ENCODE measurements at regions not wholly inside any gene's neighbourhood (a gene's known extent, or its start where the extent isn't known, plus 50 kb on each side); places are given as distances from the start of the nearest gene placed in this dataset.

DNA sequence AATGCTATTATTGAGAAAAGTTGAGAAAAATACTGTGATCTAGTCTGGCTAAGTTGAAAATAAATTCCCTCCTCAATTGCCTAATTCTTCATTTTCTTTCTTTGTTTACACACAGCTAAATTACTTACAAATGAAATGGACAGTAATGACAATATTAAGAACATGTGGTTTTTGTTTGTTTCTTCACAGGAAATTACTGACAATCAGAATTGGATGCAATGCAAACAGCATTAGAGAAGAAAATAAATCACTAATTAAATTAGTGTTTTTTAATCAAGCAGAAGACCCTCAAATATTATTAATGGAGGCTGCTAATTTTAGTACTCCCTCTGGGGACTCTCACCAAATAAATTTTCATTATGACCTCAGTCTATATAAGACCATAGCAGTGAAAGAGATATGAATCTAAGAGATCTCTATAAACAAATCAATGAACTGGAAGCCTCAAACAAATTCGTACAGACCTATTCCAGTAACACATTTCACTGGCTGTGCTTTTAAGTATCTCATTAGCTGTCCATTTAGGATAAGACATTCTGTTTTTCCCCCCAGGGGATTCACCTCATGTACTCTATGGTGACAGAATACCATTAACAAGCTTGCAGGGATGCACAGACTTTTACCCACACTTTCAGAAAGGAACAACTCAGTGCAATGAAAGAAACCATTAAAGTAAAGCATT is 202.0 kb upstream of the DGKB start:
- Histone ChIP-seq H3K36me3 (ENCODE audit: insufficient read depth, low read length) (no peaks in the 10 kb centered on the region), H4K20me1 (ENCODE audit: insufficient read depth, low read length) (no peaks in the 10 kb centered on the region), H3K9me2 (ENCODE audit: insufficient read depth, low read length) (no peaks in the 10 kb centered on the region), H3K4me2 (ENCODE audit: low read length) (no peak overlapping the region), H2AFZ (ENCODE audit: low read length) (no peak overlapping the region), H3K27ac (ENCODE audit: low read depth, low read length, poor library complexity, severe bottlenecking) (no peak overlapping the region), H3K79me2 (ENCODE audit: insufficient read depth, low read depth, low read length) (no peaks in the 10 kb centered on the region), H3K4me3 (ENCODE audit: low read depth, low read length, poor library complexity, severe bottlenecking) (no peak overlapping the region), H3K4me1 (ENCODE audit: insufficient read depth, low read length, poor library complexity, severe bottlenecking) (no peaks in the 10 kb centered on the region), H3K9me3 (ENCODE audit: low read length) (no peaks in the 10 kb centered on the region)
- DNase-seq (ENCODE audit: low spot score): no peak
- TF ChIP-seq EZH2phosphoT487 (IDR thresholded peaks at IDR 0.05; ENCODE audit: borderline replicate concordance, low read depth, low read length) (no peak), CTCF (conservative IDR thresholded peaks at IDR 0.05; ENCODE audit: low read length) (no peak)
- POLR2A ChIA-PET: no interaction called here
- CTCF ChIA-PET (ENCODE audit: unreplicated experiment): no interaction called here
- intact Hi-C loops (cut with micrococcal nuclease; ENCODE audit: unreplicated experiment): no loop called here
- no TSS peak for BruUV-seq (replicated peaks)

- intact Hi-C loops (cut with micrococcal nuclease; ENCODE audit: unreplicated experiment): no loop called here
- H3K9me3 ChIP-seq (ENCODE audit: low read length): no peaks in the 10 kb centered on the region
- H3K4me3 ChIP-seq (ENCODE audit: low read depth, low read length, poor library complexity, severe bottlenecking): no peak overlapping the region
- no peaks in the 10 kb centered on the region for H3K36me3 ChIP-seq (ENCODE audit: insufficient read depth, low read length)
- H3K4me1 ChIP-seq (ENCODE audit: insufficient read depth, low read length, poor library complexity, severe bottlenecking): no peaks in the 10 kb centered on the region
- H2AFZ ChIP-seq (ENCODE audit: low read length): no peak overlapping the region
- H3K4me2 ChIP-seq (ENCODE audit: low read length): no peak overlapping the region
- ChIA-PET POLR2A (interaction anchor here (0.8 to 1.0 kb wide), 2 partner anchors 12 kb away, joined by 3 read pairs; no protein-coding TSS in a partner anchor), CTCF (ENCODE audit: unreplicated experiment) (no interaction called here)
- H3K79me2 ChIP-seq (ENCODE audit: insufficient read depth, low read depth, low read length): no peaks in the 10 kb centered on the region
- H3K9me2 ChIP-seq (ENCODE audit: insufficient read depth, low read length): no peaks in the 10 kb centered on the region
- TF ChIP-seq CTCF (conservative IDR thresholded peaks at IDR 0.05; ENCODE audit: low read length): no peak
- no peak for TF ChIP-seq EZH2phosphoT487 (IDR thresholded peaks at IDR 0.05; ENCODE audit: borderline replicate concordance, low read depth, low read length)
- no peak for DNase-seq (ENCODE audit: low spot score)
- H3K27ac ChIP-seq (ENCODE audit: low read depth, low read length, poor library complexity, severe bottlenecking): no peak overlapping the region
- no TSS peak for BruUV-seq (replicated peaks)
- H4K20me1 ChIP-seq (ENCODE audit: insufficient read depth, low read length): no peaks in the 10 kb centered on the region
Measured at GRCh38 chr7:15099074-15099473, 196.5 kb upstream of the DGKB start.

- Histone ChIP-seq H3K79me2 (ENCODE audit: insufficient read depth, low read depth, low read length) (no peaks in the 10 kb centered on the region), H3K9me3 (ENCODE audit: low read length) (no peaks in the 10 kb centered on the region), H4K20me1 (ENCODE audit: insufficient read depth, low read length) (no peaks in the 10 kb centered on the region), H3K27ac (ENCODE audit: low read depth, low read length, poor library complexity, severe bottlenecking) (no peak overlapping the region), H3K4me2 (ENCODE audit: low read length) (no peak overlapping the region), H2AFZ (ENCODE audit: low read length) (no peak overlapping the region), H3K4me1 (ENCODE audit: insufficient read depth, low read length, poor library complexity, severe bottlenecking) (no peaks in the 10 kb centered on the region), H3K9me2 (ENCODE audit: insufficient read depth, low read length) (no peaks in the 10 kb centered on the region), H3K4me3 (ENCODE audit: low read depth, low read length, poor library complexity, severe bottlenecking) (no peak overlapping the region), H3K36me3 (ENCODE audit: insufficient read depth, low read length) (no peaks in the 10 kb centered on the region)
- BruUV-seq (replicated peaks): no TSS peak
- ChIA-PET POLR2A (no interaction called here), CTCF (ENCODE audit: unreplicated experiment) (no interaction called here)
- no peak for TF ChIP-seq EZH2phosphoT487 (IDR thresholded peaks at IDR 0.05; ENCODE audit: borderline replicate concordance, low read depth, low read length)
- TF ChIP-seq CTCF (conservative IDR thresholded peaks at IDR 0.05; ENCODE audit: low read length): no peak
- intact Hi-C loops (cut with micrococcal nuclease; ENCODE audit: unreplicated experiment): no loop called here
- DNase-seq (ENCODE audit: low spot score): no peak
Measured at GRCh38 chr7:15096853-15097252, 194.3 kb upstream of the DGKB start.

Data from OCI-LY7 (cell line).